ENCODE measurements at regions not wholly inside any gene's neighbourhood (a gene's known extent, or its start where the extent isn't known, plus 50 kb on each side); places are given as distances from the start of the nearest gene placed in this dataset.

- no peak for TF ChIP-seq CTCF (IDR thresholded peaks at IDR 0.05)
- no peak for TF ChIP-seq EZH2 (IDR thresholded peaks at IDR 0.05)
These were observed 281.7 kb downstream of the RRAGC start for GRCh38 chr1:38577937-38578270.
